ENCODE measurements at regions not wholly inside any gene's neighbourhood (a gene's known extent, or its start where the extent isn't known, plus 50 kb on each side); places are given as distances from the start of the nearest gene placed in this dataset.
"Not testable (repeated sequence)": the region's sequence is repeated elsewhere in the genome, so short reads cannot be mapped to it uniquely, and the experiment has no call there.

- DNase-seq (ENCODE audit: low read depth, low spot score), result no peak
Observed at GRCh38 chr13:64083811-64084210, 2668.2 kb upstream of the PCDH20 start.

- no peak for DNase-seq (ENCODE audit: low read depth, low spot score)
Observed at GRCh38 chr13:64083396-64083795, 2667.7 kb upstream of the PCDH20 start.

- no peak for DNase-seq (ENCODE audit: low read depth, low spot score)
Observed at GRCh38 chr13:64078480-64078936, 2662.9 kb upstream of the PCDH20 start.

- DNase-seq (ENCODE audit: low read depth, low spot score), result no peak
Observed at GRCh38 chr13:64078025-64078424, 2662.4 kb upstream of the PCDH20 start.

GRCh38 chr13:64077132-64077835 lies 2661.6 kb upstream of the PCDH20 start:
- DNase-seq (ENCODE audit: low read depth, low spot score), result not testable (repeated sequence)

GRCh38 chr13:64075543-64076271 lies 2660.1 kb upstream of the PCDH20 start:
- DNase-seq (ENCODE audit: low read depth, low spot score), result no peak

GRCh38 chr13:64074971-64075474 lies 2659.4 kb upstream of the PCDH20 start:
- DNase-seq (ENCODE audit: low read depth, low spot score), result no peak

- DNase-seq (ENCODE audit: low read depth, low spot score), result no peak
Observed at GRCh38 chr13:64073203-64073602, 2657.6 kb upstream of the PCDH20 start.

GRCh38 chr13:64071352-64071751 lies 2655.7 kb upstream of the PCDH20 start:
- DNase-seq (ENCODE audit: low read depth, low spot score), result no peak

- no peak for DNase-seq (ENCODE audit: low read depth, low spot score)
Observed at GRCh38 chr13:64069892-64070291, 2654.2 kb upstream of the PCDH20 start.

- DNase-seq (ENCODE audit: low read depth, low spot score), result no peak
Observed at GRCh38 chr13:64066711-64067110, 2651.1 kb upstream of the PCDH20 start.

- no peak for DNase-seq (ENCODE audit: low read depth, low spot score)
Observed at GRCh38 chr13:64061649-64062048, 2646.0 kb upstream of the PCDH20 start.

- DNase-seq (ENCODE audit: low read depth, low spot score), result no peak
Observed at GRCh38 chr13:64057372-64058020, 2641.8 kb upstream of the PCDH20 start.

- no peak for DNase-seq (ENCODE audit: low read depth, low spot score)
Observed at GRCh38 chr13:64054321-64054720, 2638.7 kb upstream of the PCDH20 start.

GRCh38 chr13:64052521-64052920 lies 2636.9 kb upstream of the PCDH20 start:
- DNase-seq (ENCODE audit: low read depth, low spot score), result no peak

- no peak for DNase-seq (ENCODE audit: low read depth, low spot score)
Observed at GRCh38 chr13:64051278-64051677, 2635.6 kb upstream of the PCDH20 start.

- DNase-seq (ENCODE audit: low read depth, low spot score), result no peak
Observed at GRCh38 chr13:64041296-64041695, 2625.6 kb upstream of the PCDH20 start.

GRCh38 chr13:64033921-64034320 lies 2618.3 kb upstream of the PCDH20 start:
- DNase-seq (ENCODE audit: low read depth, low spot score), result no peak

- DNase-seq (ENCODE audit: low read depth, low spot score), result no peak
Observed at GRCh38 chr13:64029343-64030093, 2613.9 kb upstream of the PCDH20 start.

GRCh38 chr13:64028551-64028950 lies 2612.9 kb upstream of the PCDH20 start:
- no peak for DNase-seq (ENCODE audit: low read depth, low spot score)

- no peak for DNase-seq (ENCODE audit: low read depth, low spot score)
Observed at GRCh38 chr13:64020126-64020525, 2604.5 kb upstream of the PCDH20 start.

GRCh38 chr13:64007339-64007738 lies 2591.7 kb upstream of the PCDH20 start:
- no peak for DNase-seq (ENCODE audit: low read depth, low spot score)

Data from brain pericyte (primary cell).